Fibroblast of skin of left quadriceps (primary cell): ENCODE measurements at regions not wholly inside any gene's neighbourhood (a gene's known extent, or its start where the extent isn't known, plus 50 kb on each side); places are given as distances from the start of the nearest gene placed in this dataset.
A peak's percentile ranks its signal among the peaks of the same experiment; 100 is the strongest.
"Not testable (repeated sequence)": the region's sequence is repeated elsewhere in the genome, so short reads cannot be mapped to it uniquely, and the experiment has no call there.

Experiments used
- DNase-seq, 2 experiments: peaks; one replicate each; pipeline ENCODE4 v3.0.0-alpha.2; 2013; ENCODE audit warnings: low read depth in 2 of 2

DNA sequence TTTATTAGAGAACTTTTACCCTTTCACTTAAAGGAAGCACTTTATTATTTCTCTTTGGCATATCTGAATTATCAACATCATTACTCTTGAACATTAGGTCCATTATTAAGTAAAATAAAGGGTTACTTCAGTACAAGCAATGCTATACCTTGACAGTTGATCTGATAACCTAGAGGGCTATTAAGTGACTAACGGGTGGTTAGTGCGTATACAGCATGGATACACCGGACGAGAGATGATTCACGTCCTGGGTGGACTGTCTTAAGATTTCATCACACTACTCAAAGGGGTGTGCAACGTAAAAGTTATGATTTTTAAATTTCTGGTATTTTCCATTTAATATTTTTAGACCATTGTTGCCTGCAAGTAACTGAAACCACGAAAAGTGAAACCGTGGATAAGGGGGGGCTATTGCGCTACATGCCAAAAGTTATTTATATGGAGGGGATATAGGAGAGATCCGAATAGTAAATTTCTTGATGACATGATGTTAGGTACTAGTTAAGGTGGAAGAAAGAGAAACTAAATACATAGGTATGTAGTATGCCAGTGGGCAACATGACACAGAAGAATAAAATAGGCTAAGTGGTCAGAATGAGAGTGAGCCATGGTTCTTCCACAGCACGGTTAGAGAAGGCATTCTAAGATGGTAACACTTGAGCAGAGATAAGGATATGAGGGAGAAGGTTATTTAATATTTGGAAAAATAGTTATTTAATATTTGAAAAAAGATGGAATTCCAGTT lies 230.8 kb upstream of the ANKRD50 start:
- DNase-seq: no peak

DNA sequence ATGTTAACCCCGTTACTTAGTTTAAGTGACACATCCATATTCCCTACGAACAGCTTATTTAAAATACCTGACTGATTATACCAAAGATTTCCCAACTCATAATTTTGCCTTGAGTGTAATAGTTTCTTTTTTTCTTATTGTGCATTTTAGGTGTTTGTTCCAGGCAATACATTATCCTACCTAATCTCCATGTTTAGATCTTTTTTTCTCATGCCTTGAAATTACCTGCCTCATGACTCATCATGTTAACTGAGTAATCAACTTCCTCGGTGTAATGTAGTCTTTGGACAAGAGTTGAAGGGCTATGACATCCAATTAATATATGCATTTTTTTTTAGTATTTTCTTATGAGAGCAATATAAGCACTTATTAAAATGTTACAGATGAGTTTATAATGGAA lies 228.7 kb upstream of the ANKRD50 start:
- DNase-seq: no peak

DNA sequence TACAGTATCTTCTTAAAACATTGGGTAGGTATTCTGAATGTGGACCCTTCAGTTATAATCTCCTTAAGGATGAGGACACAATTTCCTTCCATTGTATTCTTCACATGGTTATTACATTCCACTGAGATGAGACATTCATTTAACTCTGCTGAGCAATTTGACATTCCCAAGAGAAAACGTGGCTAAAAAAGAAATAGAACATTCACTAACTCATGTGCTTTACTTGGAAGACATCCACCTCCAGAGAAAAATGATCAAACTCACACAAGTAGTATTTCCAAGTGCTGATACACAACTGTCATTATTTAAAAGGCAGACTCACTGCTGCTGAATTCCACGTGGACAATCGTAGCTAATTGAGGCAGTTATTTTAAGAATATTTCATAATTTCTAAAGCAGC lies 227.9 kb upstream of the ANKRD50 start:
- peak; percentile 98 for DNase-seq

DNA sequence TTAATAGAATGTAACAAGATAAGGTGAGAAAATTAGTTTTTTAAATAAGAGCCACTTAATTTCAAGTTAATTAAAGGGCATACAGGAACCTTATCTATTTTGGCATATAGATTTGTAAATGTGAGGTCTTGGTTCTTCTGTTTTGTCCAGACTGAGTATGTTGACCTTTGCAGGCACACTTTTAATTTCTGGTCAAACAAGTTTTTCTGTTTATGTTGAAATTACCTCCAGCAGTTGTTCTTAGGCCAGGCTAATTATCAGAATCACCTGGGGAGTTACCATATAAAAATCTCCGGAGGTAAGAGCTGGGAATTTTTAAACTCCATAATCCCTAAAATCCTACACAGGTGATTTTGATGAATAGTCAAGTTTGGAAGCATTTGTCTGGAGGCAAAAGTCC lies 227.4 kb upstream of the ANKRD50 start:
- no peak for DNase-seq

DNA sequence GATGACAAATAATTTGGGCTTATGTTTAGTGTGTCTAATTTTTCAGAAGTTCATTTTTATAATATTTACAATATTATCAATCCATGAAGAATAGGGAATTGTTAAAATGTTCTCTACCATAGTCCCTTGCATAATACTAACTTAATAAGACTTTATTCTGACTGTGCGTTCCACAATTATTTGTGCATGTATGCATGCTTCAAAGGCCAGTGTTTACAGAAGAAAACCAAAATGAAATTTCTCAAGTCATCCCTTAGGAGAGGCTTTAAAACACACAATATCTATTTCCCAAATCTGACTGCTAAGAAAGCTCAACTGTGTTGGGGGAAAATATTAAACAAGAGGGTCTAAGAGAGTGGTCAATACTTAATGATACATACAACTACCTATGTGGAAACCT lies 226.3 kb upstream of the ANKRD50 start:
- no peak for DNase-seq

DNA sequence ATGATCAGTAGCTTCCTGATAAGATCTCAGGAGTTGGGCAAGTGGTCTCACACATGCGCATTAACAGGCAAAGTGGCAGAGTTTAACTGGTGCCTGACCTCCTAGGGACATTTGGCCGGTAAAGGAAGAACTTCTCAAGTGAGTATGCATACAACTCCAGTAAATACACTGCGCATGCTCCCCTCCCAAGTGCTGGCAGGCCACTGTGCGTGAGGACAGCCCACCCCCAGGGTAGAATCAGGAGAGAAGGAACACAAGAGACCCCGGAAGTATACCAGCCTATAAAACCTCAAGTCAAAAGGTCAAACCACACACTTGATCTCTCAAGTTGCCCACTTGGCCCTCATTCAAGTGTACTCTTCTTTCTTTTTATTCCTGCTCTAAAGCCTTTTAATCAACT lies 225.5 kb upstream of the ANKRD50 start:
- DNase-seq: no peak

DNA sequence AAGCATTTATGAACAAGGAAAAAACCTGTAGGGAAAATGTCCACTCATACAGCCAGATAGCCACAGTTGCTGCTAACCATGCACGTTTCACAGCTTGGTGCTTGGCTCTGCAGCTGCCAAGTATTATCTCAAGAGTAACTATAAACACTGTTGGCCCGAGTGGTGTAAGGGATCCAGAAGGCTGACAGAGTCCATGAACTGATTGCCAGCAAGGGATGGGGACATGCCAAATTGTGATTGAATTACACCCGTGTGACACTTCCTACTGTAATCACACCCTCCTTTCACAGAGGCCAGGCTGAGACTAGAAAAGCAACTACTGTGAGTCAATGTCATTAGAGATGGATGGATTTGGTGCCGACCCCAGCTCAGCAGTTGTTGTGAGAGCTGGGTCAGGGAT lies 223.9 kb upstream of the ANKRD50 start:
- DNase-seq: no peak

DNA sequence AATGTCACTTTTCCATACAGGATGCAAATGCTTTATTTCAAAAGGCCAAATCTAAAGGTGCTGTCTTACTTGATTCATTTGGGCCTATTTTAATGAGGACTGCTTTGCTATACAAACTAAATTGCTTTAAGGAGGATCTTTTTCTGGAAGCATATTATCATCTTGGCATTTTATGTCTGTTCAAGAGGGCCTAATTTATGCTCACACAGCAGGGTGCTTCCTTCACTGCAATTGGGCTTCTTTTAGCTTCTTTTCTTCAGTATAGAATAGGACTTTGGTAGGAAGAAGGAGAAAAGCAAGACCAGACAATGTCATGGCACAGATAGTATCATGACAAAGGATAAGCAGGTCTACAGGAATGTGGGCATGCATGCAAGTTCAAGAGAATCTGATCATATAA lies 222.4 kb upstream of the ANKRD50 start:
- no peak for DNase-seq

DNA sequence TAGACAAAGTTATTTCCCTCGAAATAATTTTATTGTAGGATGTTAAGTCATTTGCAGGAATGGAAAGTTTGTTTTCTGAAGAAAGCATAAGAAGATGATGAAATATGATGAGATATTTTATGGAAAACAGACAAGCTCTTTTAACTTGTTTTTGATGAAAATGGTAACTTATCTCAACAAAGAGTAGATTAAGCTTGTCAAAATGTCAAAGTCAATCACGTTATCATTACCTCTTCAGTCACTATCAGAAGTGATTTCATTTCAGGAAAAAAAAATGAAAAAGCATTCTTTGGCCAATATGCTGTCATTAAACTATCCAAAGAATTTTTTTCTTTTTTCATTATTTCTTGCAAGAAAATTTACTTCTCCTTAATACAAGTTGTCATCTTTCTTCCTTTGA lies 221.0 kb upstream of the ANKRD50 start:
- no peak for DNase-seq

DNA sequence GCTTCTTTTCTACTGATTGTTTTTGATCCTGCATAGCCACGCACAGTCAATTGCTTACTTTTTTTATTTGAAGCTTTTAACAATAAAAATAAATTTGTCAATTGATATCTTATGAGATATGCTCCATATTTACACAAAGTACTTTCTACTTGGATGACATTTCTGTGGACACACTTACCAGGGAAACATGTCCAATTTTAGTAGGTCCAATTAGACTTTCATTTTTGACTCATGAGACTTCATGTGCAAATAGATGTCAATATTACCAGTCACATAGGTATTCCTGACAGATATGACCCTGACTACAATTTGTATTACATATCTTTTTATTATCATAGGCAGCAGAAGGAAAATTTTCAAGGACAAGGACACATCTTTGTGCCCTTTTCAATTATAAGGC lies 219.9 kb upstream of the ANKRD50 start:
- DNase-seq: no peak

DNA sequence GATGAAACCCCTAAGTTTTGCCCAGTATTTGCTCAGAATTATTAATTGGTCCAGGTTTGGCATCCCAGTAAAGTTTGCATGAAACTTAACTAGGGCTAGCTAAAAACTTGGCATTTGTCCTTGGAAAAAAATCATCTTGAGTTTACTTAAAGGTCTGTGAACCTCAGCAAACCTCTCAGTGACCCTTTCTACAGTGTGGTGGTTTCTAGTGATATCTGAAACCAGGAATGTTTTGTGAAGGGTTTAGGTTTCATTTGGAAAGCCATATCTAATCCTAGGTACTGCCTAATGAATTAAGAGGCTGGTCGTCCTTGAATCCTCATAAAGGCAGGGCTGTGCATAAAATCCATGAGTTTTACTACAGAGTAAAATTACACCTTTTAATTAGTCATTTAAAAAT lies 218.5 kb upstream of the ANKRD50 start:
- no peak for DNase-seq

DNA sequence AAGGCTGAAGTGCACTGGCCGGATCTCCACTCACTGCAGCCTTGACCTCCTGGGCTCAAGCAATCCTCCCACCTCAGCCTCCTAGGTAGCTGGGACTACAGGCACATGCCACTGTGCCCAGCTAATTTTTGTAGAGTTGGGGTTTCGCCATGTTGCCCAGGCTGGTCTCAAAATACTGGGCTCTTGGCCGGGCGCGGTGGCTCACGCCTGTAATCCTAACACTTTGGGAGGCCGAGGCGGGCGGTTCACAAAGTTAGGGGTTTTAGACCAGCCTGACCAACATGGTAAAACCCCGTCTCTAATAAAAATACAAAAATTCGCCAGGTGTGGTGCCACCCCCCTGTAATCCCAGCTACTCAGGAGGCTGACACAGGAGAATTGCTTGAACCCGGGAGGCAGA lies 210.2 kb upstream of the ANKRD50 start:
- DNase-seq: not testable (repeated sequence)

DNA sequence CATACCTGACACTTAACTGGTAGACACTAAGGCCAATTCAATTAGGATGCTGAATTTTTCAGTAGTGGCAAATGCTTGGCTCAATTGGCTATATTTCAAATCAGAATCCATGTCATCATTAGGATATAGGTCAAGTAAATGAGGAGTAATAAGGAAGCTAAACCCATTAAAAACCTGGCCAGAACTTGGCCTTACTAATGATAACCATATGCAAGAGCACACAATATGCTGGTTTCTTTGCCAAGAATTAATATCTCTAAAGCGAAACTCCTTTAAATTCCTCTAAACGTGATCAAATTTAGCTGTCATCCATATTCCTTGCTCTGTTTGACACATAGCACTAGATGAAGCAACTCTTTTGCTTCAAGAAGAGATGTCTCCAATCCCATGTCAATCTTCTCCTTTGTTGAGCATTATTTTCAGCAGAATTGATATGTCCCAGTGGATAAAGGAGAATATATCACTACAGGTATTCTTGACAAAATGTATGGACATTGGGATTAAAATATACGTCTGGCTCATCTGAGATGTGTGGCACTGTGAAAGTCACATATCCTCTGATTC lies 206.1 kb upstream of the ANKRD50 start:
- DNase-seq: no peak

DNA sequence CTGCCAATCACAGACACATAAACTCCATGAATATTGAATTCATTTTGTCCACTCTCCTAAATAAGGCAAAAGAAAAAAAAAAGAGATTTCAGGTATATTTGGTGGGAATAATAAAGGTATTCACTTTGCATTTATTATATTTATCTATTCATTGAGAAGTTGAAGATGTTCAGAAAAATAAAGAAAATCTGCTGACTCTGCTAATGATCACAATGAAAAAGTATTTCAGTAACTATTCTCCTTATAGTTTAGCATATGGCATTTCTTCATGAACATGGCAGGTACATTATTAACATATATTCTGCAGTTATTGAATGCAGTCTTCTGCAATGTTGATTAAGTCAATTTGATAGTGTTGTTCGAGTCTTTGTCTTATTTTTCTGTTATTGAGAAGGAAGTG lies 202.5 kb upstream of the ANKRD50 start:
- no peak for DNase-seq

DNA sequence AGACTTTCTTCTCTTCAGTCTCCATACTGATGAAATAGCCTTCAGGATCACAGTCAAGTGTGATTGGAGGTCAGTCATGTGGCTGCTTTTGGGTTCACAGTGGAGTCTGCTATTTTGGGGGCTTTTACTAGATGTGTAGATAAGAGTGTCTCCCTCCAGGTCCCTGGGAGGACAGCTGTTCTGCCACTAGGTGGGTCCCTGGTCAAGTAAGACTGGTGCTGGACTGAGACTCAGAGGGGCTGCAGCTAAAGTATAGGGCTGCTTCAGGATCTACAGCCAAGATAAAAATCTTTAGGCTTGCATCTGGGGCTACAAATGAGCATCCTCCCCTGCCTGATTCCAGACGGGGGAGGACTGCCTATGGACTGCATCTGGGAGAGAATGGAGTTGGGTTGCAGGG lies 200.7 kb upstream of the ANKRD50 start:
- DNase-seq: no peak

DNA sequence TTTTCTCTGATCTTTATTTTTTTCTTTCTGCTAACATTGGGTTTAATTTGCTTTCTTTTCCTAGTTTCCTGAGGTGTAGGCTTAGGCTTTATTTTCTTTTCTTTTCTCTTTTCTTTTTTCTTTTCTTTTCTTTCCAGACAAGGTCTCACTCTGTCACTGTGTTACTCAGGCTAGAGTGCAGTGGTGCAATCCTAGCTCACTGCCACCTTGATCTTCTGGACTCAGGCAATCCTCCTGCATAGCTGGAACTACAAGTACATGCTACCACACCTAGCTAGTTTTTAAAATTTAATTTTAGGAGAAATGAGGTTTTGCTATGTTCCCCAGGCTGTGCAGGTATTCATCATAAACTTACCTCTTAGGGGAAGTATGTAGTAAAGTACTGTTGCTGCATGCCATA lies 197.8 kb upstream of the ANKRD50 start:
- DNase-seq: no peak

DNA sequence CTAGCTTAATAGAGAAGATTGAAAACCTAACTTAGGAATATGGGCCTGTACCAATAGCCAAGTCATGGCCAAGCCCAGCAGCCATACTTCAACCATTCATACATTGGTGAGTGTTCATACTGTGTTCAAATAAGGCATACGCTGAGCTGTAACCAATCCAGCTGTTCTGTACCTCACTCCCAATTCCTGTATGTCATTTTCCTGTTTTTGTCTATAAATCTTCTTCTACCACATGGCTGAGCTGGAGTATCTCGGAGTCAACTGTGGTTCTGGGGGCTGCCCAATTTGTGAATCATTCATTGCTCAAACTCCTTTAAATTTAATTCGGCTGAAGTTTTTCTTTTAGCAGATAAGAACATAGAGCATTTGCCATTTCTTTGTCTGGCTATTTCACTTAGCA lies 195.3 kb upstream of the ANKRD50 start:
- DNase-seq: peak; percentile 80 to 82

DNA sequence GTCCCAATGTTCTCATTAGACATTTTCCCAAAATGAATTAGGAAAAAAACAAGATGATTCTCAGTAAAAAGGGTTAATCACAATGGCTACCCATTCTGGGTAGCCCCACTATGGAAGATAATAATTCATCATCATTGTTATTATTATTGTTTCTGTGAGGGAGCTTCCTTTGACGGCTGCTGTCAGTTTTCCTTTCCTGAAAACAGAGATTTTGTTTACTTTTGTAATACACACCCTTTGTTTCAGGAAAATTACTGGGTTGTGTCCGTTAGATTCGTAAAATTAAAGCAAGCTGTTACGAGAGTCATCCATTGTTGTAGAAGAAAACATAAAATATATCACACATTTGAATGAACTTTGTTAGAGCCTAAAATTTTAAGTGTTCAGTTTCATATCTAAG lies 192.9 kb upstream of the ANKRD50 start:
- DNase-seq: no peak

DNA sequence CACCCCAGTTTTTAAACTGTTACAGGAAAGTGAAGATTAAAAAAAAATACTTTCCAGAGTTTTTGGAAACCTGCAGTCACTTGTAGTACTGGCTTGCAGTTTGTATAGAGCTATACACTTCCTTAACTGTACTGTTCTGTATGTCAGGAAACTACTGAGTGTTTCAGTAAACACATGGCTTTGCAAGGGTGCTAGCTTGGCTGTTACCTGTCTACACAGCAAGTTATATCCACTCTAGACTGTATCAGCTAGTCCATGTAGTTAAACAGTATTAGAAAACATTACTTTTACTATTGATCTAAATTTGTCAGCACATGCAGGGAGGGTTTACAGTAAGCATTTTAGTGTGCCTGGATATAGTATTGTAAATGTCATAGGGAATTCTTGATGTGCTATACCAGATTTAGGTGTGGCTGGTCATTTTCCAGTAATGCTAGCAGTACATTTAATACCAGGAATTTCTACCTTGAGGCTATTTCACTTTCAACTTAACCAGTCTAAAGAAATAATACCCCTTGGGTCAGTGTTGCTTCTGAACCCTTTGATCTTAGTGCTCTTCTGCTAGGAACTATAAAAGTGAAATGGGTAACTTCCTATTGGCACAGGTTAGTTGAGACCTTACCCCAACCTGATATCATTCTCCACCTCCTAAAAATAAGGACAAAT lies 192.3 kb upstream of the ANKRD50 start:
- DNase-seq: no peak

DNA sequence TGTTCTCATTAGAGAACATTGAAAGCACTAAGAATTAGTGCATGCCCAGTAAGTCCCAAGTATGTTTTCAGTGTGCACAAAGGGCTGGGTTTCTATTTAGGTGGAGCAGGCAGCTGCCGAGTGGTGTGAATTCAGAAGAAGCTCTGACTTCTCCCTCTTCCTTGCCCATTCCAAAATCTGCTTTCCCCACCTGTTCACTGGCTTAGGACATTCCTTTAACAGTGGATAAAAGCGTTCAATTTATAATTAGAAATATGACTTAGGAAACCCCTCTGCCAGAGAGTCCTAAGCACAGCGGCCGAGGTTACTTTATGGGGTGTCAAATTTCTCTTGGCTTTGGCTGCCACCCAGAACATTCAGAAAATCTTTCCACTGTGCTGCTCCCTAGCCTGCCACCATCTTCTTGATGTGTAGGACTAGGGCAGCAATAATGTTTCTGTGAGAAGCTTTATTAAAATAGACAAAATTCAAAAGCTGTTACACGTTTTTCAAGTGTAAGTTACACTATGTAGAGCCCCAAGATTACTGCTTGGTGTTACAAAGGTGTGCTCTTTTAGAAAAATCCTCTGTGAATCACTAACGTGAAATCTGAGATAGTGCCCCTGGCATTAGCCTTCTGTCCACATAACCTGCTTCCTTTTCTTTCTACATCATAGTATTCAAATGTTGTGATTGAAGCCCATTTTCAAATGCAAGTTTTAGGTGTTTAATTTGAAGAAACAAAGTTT lies 191.6 kb upstream of the ANKRD50 start:
- peak; percentile 59 to 60 for DNase-seq

DNA sequence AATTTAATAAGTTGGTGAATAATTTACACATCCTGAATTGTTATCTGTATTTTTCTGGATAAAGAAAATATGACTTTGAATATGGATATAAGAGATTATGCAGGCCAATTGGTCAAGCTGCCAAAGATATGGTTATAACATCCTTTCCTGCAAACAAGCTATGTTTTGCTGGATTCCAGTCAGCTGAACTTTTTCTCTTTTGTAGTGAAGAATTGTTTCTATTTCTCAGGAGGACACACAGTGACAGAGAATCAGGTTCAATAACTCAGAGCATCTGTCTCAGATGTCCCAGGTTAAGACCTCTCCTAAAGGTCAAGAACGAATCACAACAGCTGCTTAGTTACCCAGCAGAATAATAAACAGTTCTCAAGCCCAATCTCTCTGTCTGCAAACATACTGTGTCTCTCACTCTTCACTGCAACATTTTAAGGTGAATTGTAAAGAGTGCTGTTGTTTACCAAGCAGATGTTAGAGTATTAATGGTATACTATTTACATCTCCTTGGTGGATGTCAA lies 189.5 kb upstream of the ANKRD50 start:
- DNase-seq: no peak

DNA sequence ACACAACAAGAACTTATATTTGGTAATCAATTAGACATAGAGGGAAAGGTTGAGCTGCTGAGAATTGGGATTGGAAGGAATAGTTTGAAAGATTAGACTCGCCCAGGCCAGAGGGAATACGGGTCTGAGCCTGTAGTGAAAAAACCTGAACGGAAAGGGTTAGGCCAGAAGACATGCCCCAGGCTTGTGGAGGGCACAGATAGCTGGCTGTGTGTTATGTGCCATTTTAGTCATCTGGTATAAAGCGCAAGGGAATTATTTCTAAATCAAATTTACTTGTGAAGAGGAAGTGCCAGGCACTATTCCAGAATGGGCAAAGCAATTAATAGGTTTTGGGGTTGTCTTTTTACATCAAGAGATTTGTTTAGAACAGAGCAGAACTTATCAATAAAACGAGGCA lies 187.5 kb upstream of the ANKRD50 start:
- DNase-seq: no peak

DNA sequence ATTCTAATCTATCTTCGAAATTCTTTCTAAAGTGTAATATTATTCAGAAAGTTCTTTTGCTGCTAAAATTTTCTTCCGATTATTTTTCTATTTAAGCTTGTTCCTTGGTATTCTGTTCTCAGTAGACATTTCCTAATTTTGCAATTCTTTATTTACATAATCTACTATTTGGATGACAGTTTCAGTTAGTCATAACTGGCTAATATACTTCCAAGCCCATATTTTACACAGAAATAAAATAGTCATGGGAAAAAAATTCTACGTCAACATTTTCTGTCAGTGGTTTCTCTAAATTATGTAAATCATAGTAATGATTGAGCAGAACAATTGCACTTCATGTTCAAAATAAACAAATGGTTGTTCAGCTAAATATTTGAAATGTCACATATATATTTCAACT lies 178.0 kb upstream of the ANKRD50 start:
- DNase-seq: peak; percentile 37 to 45
